ENCODE measurements at regions not wholly inside any gene's neighbourhood (a gene's known extent, or its start where the extent isn't known, plus 50 kb on each side); places are given as distances from the start of the nearest gene placed in this dataset.

- Histone ChIP-seq H3K9me3 (ENCODE audit: low read length) (no peaks in the 10 kb centered on the region), H3K4me1 (ENCODE audit: insufficient read depth, low read length, poor library complexity, severe bottlenecking) (no peaks in the 10 kb centered on the region), H3K4me2 (ENCODE audit: low read length) (no peak overlapping the region), H4K20me1 (ENCODE audit: insufficient read depth, low read length) (no peaks in the 10 kb centered on the region), H3K4me3 (ENCODE audit: low read depth, low read length, poor library complexity, severe bottlenecking) (no peak overlapping the region), H2AFZ (ENCODE audit: low read length) (no peak overlapping the region), H3K36me3 (ENCODE audit: insufficient read depth, low read length) (no peaks in the 10 kb centered on the region), H3K9me2 (ENCODE audit: insufficient read depth, low read length) (no peaks in the 10 kb centered on the region), H3K27ac (ENCODE audit: low read depth, low read length, poor library complexity, severe bottlenecking) (no peak overlapping the region), H3K79me2 (ENCODE audit: insufficient read depth, low read depth, low read length) (no peaks in the 10 kb centered on the region)
- ChIA-PET POLR2A (no interaction called here), CTCF (ENCODE audit: unreplicated experiment) (no interaction called here)
- DNase-seq (ENCODE audit: low spot score): no peak
- no peak for TF ChIP-seq EZH2phosphoT487 (IDR thresholded peaks at IDR 0.05; ENCODE audit: borderline replicate concordance, low read depth, low read length)
- TF ChIP-seq, protein P1, sequence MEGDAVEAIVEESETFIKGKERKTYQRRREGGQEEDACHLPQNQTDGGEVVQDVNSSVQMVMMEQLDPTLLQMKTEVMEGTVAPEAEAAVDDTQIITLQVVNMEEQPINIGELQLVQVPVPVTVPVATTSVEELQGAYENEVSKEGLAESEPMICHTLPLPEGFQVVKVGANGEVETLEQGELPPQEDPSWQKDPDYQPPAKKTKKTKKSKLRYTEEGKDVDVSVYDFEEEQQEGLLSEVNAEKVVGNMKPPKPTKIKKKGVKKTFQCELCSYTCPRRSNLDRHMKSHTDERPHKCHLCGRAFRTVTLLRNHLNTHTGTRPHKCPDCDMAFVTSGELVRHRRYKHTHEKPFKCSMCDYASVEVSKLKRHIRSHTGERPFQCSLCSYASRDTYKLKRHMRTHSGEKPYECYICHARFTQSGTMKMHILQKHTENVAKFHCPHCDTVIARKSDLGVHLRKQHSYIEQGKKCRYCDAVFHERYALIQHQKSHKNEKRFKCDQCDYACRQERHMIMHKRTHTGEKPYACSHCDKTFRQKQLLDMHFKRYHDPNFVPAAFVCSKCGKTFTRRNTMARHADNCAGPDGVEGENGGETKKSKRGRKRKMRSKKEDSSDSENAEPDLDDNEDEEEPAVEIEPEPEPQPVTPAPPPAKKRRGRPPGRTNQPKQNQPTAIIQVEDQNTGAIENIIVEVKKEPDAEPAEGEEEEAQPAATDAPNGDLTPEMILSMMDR (conservative IDR thresholded peaks at IDR 0.05; ENCODE audit: low read length): no peak
- intact Hi-C loops (cut with micrococcal nuclease; ENCODE audit: unreplicated experiment): no loop called here
- no TSS peak for BruUV-seq (replicated peaks)
Observed at GRCh38 chr5:57012511-57012910, 60.6 kb upstream of the MIER3 start.

DNA sequence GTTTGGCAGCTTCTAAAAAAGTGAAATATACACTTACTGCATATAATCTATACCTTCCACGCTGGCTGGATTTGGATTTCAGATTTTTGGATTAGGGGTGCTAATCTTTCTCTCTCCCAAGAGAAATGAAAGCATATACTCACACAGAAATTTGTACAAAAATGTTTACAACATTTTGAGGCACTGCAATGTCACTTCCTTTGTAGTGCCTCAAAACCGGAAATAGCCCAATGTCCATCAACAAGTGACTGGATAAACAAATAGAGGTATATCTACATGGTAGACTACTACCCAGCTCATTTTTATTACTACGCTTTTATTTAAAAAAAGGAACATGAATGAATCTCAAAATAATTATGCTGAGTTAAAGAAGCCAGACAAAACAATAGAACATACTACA, 74.0 kb upstream of the MIER3 start:
- Histone ChIP-seq H3K4me2 (ENCODE audit: low read length) (no peak overlapping the region), H3K79me2 (ENCODE audit: insufficient read depth, low read depth, low read length) (no peaks in the 10 kb centered on the region), H3K4me1 (ENCODE audit: insufficient read depth, low read length, poor library complexity, severe bottlenecking) (peaks cover 16% of the 10 kb centered on the region), H2AFZ (ENCODE audit: low read length) (no peak overlapping the region), H3K27ac (ENCODE audit: low read depth, low read length, poor library complexity, severe bottlenecking) (no peak overlapping the region), H3K36me3 (ENCODE audit: insufficient read depth, low read length) (no peaks in the 10 kb centered on the region), H3K9me2 (ENCODE audit: insufficient read depth, low read length) (no peaks in the 10 kb centered on the region), H4K20me1 (ENCODE audit: insufficient read depth, low read length) (no peaks in the 10 kb centered on the region), H3K4me3 (ENCODE audit: low read depth, low read length, poor library complexity, severe bottlenecking) (no peak overlapping the region), H3K9me3 (ENCODE audit: low read length) (0 out of 2 replicates have a peak, but pooled peaks cover 5% of the 10 kb centered on the region)
- TF ChIP-seq, protein P1 (conservative IDR thresholded peaks at IDR 0.05; ENCODE audit: low read length): no peak
- no peak for TF ChIP-seq EZH2phosphoT487 (IDR thresholded peaks at IDR 0.05; ENCODE audit: borderline replicate concordance, low read depth, low read length)
- no peak for DNase-seq (ENCODE audit: low spot score)
- ChIA-PET CTCF (ENCODE audit: unreplicated experiment) (no interaction called here), POLR2A (interaction anchor here (0.6 to 1.0 kb wide), 2 partner anchors 22 to 74 kb away, joined by 3 read pairs; no protein-coding TSS in a partner anchor)
- intact Hi-C loops (cut with micrococcal nuclease; ENCODE audit: unreplicated experiment): no loop called here
- BruUV-seq (replicated peaks): no TSS peak

DNA sequence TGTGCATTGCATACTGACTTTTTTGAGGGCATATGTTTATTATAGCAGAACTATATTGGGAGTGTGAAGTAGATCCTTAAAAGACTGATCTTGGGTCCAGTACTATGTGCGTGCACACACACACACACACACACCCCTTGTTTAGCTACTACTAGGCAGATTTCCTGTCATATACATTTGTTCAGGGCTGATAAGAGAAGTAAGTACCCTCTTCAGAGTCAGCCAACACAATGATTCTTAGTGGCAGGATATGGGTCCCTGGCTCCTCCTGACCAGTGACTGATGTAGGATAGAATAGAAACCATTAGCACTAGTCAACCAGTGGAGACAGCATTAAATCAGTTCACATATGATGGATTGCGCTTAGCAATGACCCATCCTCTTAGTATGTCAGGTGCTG, 76.2 kb upstream of the MIER3 start:
- H3K79me2 ChIP-seq (ENCODE audit: insufficient read depth, low read depth, low read length): no peaks in the 10 kb centered on the region
- H3K4me3 ChIP-seq (ENCODE audit: low read depth, low read length, poor library complexity, severe bottlenecking): no peak overlapping the region
- H3K4me1 ChIP-seq (ENCODE audit: insufficient read depth, low read length, poor library complexity, severe bottlenecking): peaks cover 30% of the 10 kb centered on the region
- no peak overlapping the region for H3K27ac ChIP-seq (ENCODE audit: low read depth, low read length, poor library complexity, severe bottlenecking)
- no peak overlapping the region for H3K4me2 ChIP-seq (ENCODE audit: low read length)
- H2AFZ ChIP-seq (ENCODE audit: low read length): no peak overlapping the region
- no peak for DNase-seq (ENCODE audit: low spot score)
- H4K20me1 ChIP-seq (ENCODE audit: insufficient read depth, low read length): no peaks in the 10 kb centered on the region
- intact Hi-C loops (cut with micrococcal nuclease; ENCODE audit: unreplicated experiment): no loop called here
- TF ChIP-seq, protein P1 (conservative IDR thresholded peaks at IDR 0.05; ENCODE audit: low read length): no peak
- no peak for TF ChIP-seq EZH2phosphoT487 (IDR thresholded peaks at IDR 0.05; ENCODE audit: borderline replicate concordance, low read depth, low read length)
- H3K9me3 ChIP-seq (ENCODE audit: low read length): 0 out of 2 replicates have a peak, but pooled peaks cover 5% of the 10 kb centered on the region
- CTCF ChIA-PET (ENCODE audit: unreplicated experiment): no interaction called here
- H3K9me2 ChIP-seq (ENCODE audit: insufficient read depth, low read length): no peaks in the 10 kb centered on the region
- POLR2A ChIA-PET: no interaction called here
- H3K36me3 ChIP-seq (ENCODE audit: insufficient read depth, low read length): no peaks in the 10 kb centered on the region
- BruUV-seq (replicated peaks): no TSS peak

Measured in OCI-LY7 (cell line).